Vagina (tissue), 2 donors: ENCODE measurements at regions not wholly inside any gene's neighbourhood (a gene's known extent, or its start where the extent isn't known, plus 50 kb on each side); places are given as distances from the start of the nearest gene placed in this dataset.

ENCODE experiments used
- POLR2A ChIP-seq, 2 donors: fragments of 450-650 bp; IDR thresholded peaks; one replicate each; pipeline ENCODE4 v1.6.1; 2017; ENCODE audit warnings: antibody characterized with exemption in 2 of 2, mild to moderate bottlenecking in 2 of 2, moderate library complexity in 2 of 2
- POLR2AphosphoS5 ChIP-seq, 2 donors: sonication (generic); formaldehyde crosslinking; IDR thresholded peaks; one replicate each; pipeline ENCODE4 v1.9.0; 2017; ENCODE audit warnings: antibody characterized with exemption in 2 of 2, mild to moderate bottlenecking in 2 of 2, low read depth in 1 of 2; ENCODE audit not compliant: insufficient read depth in 1 of 2
- TF ChIP-seq, protein P1 (sequence below), 3 experiments: fragments of 450-650 bp in 2 of 3; fragments of 200-600 bp in 1 of 3; sonication (generic) in 1 of 3; IDR thresholded peaks; one replicate each; pipeline ENCODE4 v1.5.1; 2017 to 2019; ENCODE audit warnings: antibody characterized with exemption in 3 of 3, mild to moderate bottlenecking in 2 of 3, moderate library complexity in 2 of 3

DNA sequence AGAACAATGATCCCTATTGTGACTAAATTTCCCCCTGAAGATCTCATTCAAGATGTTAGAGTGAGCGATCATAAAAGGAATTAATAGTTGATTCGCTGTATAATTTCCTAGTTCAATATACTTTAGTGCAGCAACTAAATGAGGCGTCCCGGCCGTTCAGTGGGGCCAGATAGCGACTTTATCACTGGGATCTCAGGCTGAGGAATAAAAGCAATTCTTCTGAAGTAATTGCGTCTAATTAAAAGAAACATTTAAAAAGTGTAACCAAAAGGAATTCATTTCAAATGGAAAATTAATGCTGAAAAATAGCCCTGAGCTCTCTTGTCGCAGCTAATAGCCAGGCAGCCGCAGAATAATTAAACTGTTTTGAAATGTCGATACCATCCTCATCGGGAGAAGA lies 82.2 kb upstream of the TOP1 start:
- TF ChIP-seq, protein P1, sequence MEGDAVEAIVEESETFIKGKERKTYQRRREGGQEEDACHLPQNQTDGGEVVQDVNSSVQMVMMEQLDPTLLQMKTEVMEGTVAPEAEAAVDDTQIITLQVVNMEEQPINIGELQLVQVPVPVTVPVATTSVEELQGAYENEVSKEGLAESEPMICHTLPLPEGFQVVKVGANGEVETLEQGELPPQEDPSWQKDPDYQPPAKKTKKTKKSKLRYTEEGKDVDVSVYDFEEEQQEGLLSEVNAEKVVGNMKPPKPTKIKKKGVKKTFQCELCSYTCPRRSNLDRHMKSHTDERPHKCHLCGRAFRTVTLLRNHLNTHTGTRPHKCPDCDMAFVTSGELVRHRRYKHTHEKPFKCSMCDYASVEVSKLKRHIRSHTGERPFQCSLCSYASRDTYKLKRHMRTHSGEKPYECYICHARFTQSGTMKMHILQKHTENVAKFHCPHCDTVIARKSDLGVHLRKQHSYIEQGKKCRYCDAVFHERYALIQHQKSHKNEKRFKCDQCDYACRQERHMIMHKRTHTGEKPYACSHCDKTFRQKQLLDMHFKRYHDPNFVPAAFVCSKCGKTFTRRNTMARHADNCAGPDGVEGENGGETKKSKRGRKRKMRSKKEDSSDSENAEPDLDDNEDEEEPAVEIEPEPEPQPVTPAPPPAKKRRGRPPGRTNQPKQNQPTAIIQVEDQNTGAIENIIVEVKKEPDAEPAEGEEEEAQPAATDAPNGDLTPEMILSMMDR (IDR thresholded peaks at IDR 0.05) = no peak
- TF ChIP-seq POLR2AphosphoS5 (IDR thresholded peaks at IDR 0.05; ENCODE audit: insufficient read depth in 1 of 2, low read depth in 1 of 2) (no peak), POLR2A (IDR thresholded peaks at IDR 0.05) (no peak)
